PC-9 (cell line): ENCODE measurements at regions not wholly inside any gene's neighbourhood (a gene's known extent, or its start where the extent isn't known, plus 50 kb on each side); places are given as distances from the start of the nearest gene placed in this dataset.
A peak's percentile ranks its signal among the peaks of the same experiment; 100 is the strongest.
"Not testable (repeated sequence)": the region's sequence is repeated elsewhere in the genome, so short reads cannot be mapped to it uniquely, and the experiment has no call there.

Experiments
- BruUV-seq: library from RNA; stranded (reverse); fragments of 400-500 nt; replicated peaks from 2 replicates; lab custom pipeline; 2021; lab: Mats Ljungman, UMichigan
- CTCF ChIA-PET: fragments of 300-600 bp; sonication (Branson Sonifier 250); formaldehyde crosslinking; loops from one replicate; lab custom pipeline; 2022; ENCODE audit warnings: antibody characterized with exemption; lab: Charles Lee
- POLR2A ChIA-PET: fragments of 300-600 bp; sonication (Branson Sonifier 250); formaldehyde crosslinking; loops from one replicate; lab custom pipeline; 2022; ENCODE audit warnings: antibody characterized with exemption; ENCODE audit not compliant: unreplicated experiment; lab: Charles Lee
- DNase-seq, 2 experiments: peaks; one replicate each; pipeline versions ENCODE4 v3.0.0 to v3.0.0-alpha.2; 2015 to 2022; ENCODE audit warnings: mixed read lengths in 1 of 2
- H2AFZ ChIP-seq: fragments of 200-600 bp; sonication (generic); 2 replicates; pipeline ENCODE4 v1.8.1; 2017; ENCODE audit warnings: antibody characterized with exemption
- H3F3A ChIP-seq: fragments of 200-600 bp; sonication (generic); 2 replicates; pipeline ENCODE4 v1.8.1; 2017; ENCODE audit warnings: antibody characterized with exemption, mild to moderate bottlenecking, low read depth; ENCODE audit not compliant: insufficient read depth
- H3K27ac ChIP-seq: fragments of 200-600 bp; sonication (generic); 2 replicates; pipeline ENCODE4 v1.6.1; 2016; ENCODE audit warnings: mixed run types
- H3K27me3 ChIP-seq: fragments of 200-600 bp; sonication (generic); 2 replicates; pipeline ENCODE4 v1.6.1; 2016; ENCODE audit warnings: low read depth, mixed run types; ENCODE audit not compliant: insufficient read depth
- H3K36me3 ChIP-seq: fragments of 200-600 bp; sonication (generic); 2 replicates; pipeline ENCODE4 v1.6.1; 2016; ENCODE audit warnings: low read depth, mixed run types
- H3K4me1 ChIP-seq: fragments of 200-600 bp; sonication (generic); replicated peaks from 2 replicates; pipeline ENCODE4 v1.6.1; 2016; ENCODE audit warnings: mixed run types; ENCODE audit not compliant: insufficient read depth
- H3K4me2 ChIP-seq: fragments of 200-600 bp; sonication (generic); 2 replicates; pipeline ENCODE4 v1.6.1; 2017; ENCODE audit warnings: mixed run types
- H3K4me3 ChIP-seq: fragments of 200-600 bp; sonication (generic); 2 replicates; pipeline ENCODE4 v1.6.1; 2016; ENCODE audit warnings: mixed run types
- H3K79me2 ChIP-seq: fragments of 200-600 bp; sonication (generic); 2 replicates; pipeline ENCODE4 v1.6.1; 2017; ENCODE audit warnings: low read depth, mixed run types
- H3K9me2 ChIP-seq: fragments of 200-600 bp; sonication (generic); 2 replicates; pipeline ENCODE4 v1.8.1; 2017; ENCODE audit warnings: mild to moderate bottlenecking; ENCODE audit not compliant: insufficient read depth
- H3K9me3 ChIP-seq: fragments of 200-600 bp; sonication (generic); 2 replicates; pipeline ENCODE4 v1.8.1; 2016; ENCODE audit warnings: low read depth; ENCODE audit not compliant: insufficient read depth
- H4K20me1 ChIP-seq: fragments of 200-600 bp; sonication (generic); 2 replicates; pipeline ENCODE4 v1.8.1; 2017; ENCODE audit not compliant: insufficient read depth
- CTCF ChIP-seq: fragments of 200-600 bp; sonication (generic); conservative IDR thresholded peaks from 2 replicates; pipeline ENCODE4 v1.6.1; 2017; ENCODE audit warnings: mixed run types, antibody characterized with exemption, mild to moderate bottlenecking, moderate library complexity
- EZH2 ChIP-seq: fragments of 200-600 bp; sonication (generic); IDR thresholded peaks from 2 replicates; pipeline ENCODE4 v1.8.0; 2017; ENCODE audit warnings: antibody characterized with exemption, low read depth
- intact Hi-C: fragments of 100-400 bp; cut with micrococcal nuclease; formaldehyde crosslinking; loops from one replicate; pipeline ENCODE4 v1.10.0; 2022; ENCODE audit not compliant: unreplicated experiment

GRCh38 chr5:82586181-82586580 lies 308.0 kb upstream of the RPS23 start:
- Histone ChIP-seq H4K20me1 (no peaks in the 10 kb centered on the region), H3K79me2 (no peaks in the 10 kb centered on the region), H3K9me3 (peaks cover 6% of the 10 kb centered on the region; the same call in 1 of the 2 replicates), H3K36me3 (no peaks in the 10 kb centered on the region), H2AFZ (0 out of 2 replicates have a peak overlapping the region, but pooled peaks have one; percentile 23), H3K4me3 (no peak overlapping the region), H3K4me2 (no peak overlapping the region), H3F3A (no peaks in the 10 kb centered on the region), H3K4me1 (no peaks in the 10 kb centered on the region), H3K9me2 (no peaks in the 10 kb centered on the region), H3K27ac (no peak overlapping the region), H3K27me3 (no peaks in the 10 kb centered on the region)
- no peak for DNase-seq
- BruUV-seq, result no TSS peak
- CTCF ChIA-PET, result no interaction called here
- intact Hi-C loops, result no loop called here
- POLR2A ChIA-PET, result no interaction called here
- TF ChIP-seq CTCF, result no peak
- no peak for TF ChIP-seq EZH2

GRCh38 chr5:82584631-82585030 lies 306.5 kb upstream of the RPS23 start:
- Histone ChIP-seq H3K4me1 (no peaks in the 10 kb centered on the region), H4K20me1 (no peaks in the 10 kb centered on the region), H3K27me3 (no peaks in the 10 kb centered on the region), H3K36me3 (no peaks in the 10 kb centered on the region), H3K27ac (no peak overlapping the region), H3K9me2 (no peaks in the 10 kb centered on the region), H3F3A (no peaks in the 10 kb centered on the region), H3K4me3 (no peak overlapping the region), H2AFZ (no peak overlapping the region), H3K9me3 (no peaks in the 10 kb centered on the region; the same call in 1 of the 2 replicates), H3K79me2 (no peaks in the 10 kb centered on the region), H3K4me2 (no peak overlapping the region)
- intact Hi-C loops, result no loop called here
- POLR2A ChIA-PET, result no interaction called here
- TF ChIP-seq CTCF, result no peak
- TF ChIP-seq EZH2, result no peak
- CTCF ChIA-PET, result no interaction called here
- no peak for DNase-seq
- no TSS peak for BruUV-seq

- H3K9me3 ChIP-seq, H3K4me1 ChIP-seq, H3K9me2 ChIP-seq, H3K36me3 ChIP-seq, POLR2A ChIA-PET, H2AFZ ChIP-seq, intact Hi-C loops, CTCF ChIA-PET, H3K27ac ChIP-seq, H3K27me3 ChIP-seq, H3F3A ChIP-seq, DNase-seq, H4K20me1 ChIP-seq, H3K79me2 ChIP-seq, BruUV-seq, H3K4me3 ChIP-seq, H3K4me2 ChIP-seq: not testable (repeated sequence)
Measured at GRCh38 chr5:82583331-82583730, 305.2 kb upstream of the RPS23 start.

GRCh38 chr5:82564963-82565362 lies 286.8 kb upstream of the RPS23 start:
- intact Hi-C loops, result no loop called here
- Histone ChIP-seq H4K20me1 (no peaks in the 10 kb centered on the region), H3K9me3 (no peaks in the 10 kb centered on the region), H3K4me2 (no peak overlapping the region), H3K79me2 (no peaks in the 10 kb centered on the region), H3K36me3 (no peaks in the 10 kb centered on the region), H3K4me1 (no peaks in the 10 kb centered on the region), H3K27me3 (no peaks in the 10 kb centered on the region), H3K4me3 (no peak overlapping the region), H3K27ac (no peak overlapping the region), H2AFZ (no peak overlapping the region), H3F3A (no peaks in the 10 kb centered on the region), H3K9me2 (no peaks in the 10 kb centered on the region)
- no peak for DNase-seq
- BruUV-seq, result no TSS peak
- TF ChIP-seq CTCF (no peak), EZH2 (no peak)
- CTCF ChIA-PET, result no interaction called here
- POLR2A ChIA-PET, result no interaction called here
